ENCODE measurements at regions not wholly inside any gene's neighbourhood (a gene's known extent, or its start where the extent isn't known, plus 50 kb on each side); places are given as distances from the start of the nearest gene placed in this dataset.

- no peak for DNase-seq (ENCODE audit: low read depth)
- no peak overlapping the region for H3K4me3 ChIP-seq (ENCODE audit: low read length)
- TF ChIP-seq, protein P1, sequence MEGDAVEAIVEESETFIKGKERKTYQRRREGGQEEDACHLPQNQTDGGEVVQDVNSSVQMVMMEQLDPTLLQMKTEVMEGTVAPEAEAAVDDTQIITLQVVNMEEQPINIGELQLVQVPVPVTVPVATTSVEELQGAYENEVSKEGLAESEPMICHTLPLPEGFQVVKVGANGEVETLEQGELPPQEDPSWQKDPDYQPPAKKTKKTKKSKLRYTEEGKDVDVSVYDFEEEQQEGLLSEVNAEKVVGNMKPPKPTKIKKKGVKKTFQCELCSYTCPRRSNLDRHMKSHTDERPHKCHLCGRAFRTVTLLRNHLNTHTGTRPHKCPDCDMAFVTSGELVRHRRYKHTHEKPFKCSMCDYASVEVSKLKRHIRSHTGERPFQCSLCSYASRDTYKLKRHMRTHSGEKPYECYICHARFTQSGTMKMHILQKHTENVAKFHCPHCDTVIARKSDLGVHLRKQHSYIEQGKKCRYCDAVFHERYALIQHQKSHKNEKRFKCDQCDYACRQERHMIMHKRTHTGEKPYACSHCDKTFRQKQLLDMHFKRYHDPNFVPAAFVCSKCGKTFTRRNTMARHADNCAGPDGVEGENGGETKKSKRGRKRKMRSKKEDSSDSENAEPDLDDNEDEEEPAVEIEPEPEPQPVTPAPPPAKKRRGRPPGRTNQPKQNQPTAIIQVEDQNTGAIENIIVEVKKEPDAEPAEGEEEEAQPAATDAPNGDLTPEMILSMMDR (conservative IDR thresholded peaks at IDR 0.05; ENCODE audit: low read length): no peak
Measured at GRCh38 chr5:125497651-125498050, 751.2 kb upstream of the ZNF608 start.

DNA sequence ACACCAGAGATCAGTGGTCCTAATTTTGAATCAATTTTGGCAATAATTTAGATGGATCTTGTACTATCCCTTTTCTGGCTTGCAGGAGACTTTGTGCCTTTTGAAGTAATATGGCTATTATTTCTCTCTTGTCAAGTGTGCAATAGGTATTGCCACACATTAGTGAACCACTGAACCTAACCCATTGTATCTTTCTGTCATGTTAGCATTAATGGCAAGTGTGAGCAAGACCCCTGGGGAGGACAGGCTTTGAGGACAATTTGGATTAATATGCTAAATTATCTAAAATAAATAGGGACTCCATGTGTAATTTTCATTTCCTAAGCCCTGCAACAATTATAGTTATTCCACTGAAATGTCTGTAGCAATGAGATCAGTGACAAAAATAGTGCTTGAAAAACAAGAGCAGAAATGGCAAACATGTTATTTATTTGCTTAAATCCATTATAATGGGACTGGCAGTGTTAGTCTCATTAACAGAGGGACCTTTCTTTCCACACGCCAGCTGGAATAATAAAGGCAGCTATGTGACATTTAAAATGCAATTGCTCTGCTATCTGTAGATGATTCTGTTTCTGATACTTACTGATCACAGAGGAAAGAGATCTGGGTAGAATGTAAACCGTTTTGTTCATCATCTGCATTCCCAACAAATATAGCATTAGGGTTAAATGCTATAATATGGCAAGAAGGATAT is 753.3 kb upstream of the ZNF608 start:
- DNase-seq (ENCODE audit: low read depth): no peak
- H3K4me3 ChIP-seq (ENCODE audit: low read length): no peak overlapping the region
- TF ChIP-seq, protein P1 (conservative IDR thresholded peaks at IDR 0.05; ENCODE audit: low read length): no peak

DNA sequence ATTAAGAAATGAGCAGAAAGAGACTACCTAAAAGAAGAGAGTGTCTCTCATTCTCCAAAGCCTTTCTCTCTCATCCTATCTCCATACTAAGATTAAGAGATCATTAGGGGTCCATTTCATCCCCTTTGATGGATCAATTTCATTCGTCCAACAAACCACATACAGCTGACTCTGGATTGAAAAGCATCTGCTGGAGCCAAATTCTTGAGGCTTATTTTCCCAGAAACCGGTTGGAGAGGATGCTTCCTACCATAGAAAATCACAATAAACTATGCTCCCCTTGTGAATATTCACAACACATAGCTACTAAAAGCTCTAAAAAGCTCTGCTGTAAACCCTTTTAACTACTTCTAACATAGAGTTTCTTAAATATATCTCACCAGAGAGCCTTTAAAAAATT is 755.0 kb upstream of the ZNF608 start:
- no peak overlapping the region for H3K4me3 ChIP-seq (ENCODE audit: low read length)
- TF ChIP-seq, protein P1 (conservative IDR thresholded peaks at IDR 0.05; ENCODE audit: low read length): no peak
- peak; percentile 7 for DNase-seq (ENCODE audit: low read depth)

DNA sequence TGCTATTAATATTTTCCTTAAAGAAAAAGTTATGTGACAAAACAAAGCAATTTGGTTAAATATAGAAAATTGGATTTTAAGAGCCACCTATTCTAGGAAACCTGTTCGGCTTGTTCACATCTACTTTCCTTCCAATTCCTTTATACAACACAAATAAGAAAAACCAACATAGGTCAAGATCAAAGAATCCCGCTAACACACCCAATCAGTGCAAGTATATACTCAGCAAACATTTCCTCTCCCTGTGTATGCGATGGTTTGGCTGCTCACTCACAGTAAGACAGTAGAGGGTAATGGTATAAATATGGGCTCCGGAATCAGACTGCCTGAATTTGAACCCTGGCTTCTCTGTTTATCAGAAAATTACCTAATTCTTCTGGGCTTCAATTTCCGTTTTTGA is 757.5 kb upstream of the ZNF608 start:
- TF ChIP-seq, protein P1 (conservative IDR thresholded peaks at IDR 0.05; ENCODE audit: low read length): no peak

GRCh38 chr5:125505115-125505514 is 758.7 kb upstream of the ZNF608 start:
- no peak for DNase-seq (ENCODE audit: low read depth)
- TF ChIP-seq, protein P1 (conservative IDR thresholded peaks at IDR 0.05; ENCODE audit: low read length): no peak
- no peak overlapping the region for H3K4me3 ChIP-seq (ENCODE audit: low read length)

More for the DNA sequence above, 757.5 kb upstream of the ZNF608 start:
- DNase-seq (ENCODE audit: low read depth): no peak
- H3K4me3 ChIP-seq (ENCODE audit: low read length): no peak overlapping the region

DNA sequence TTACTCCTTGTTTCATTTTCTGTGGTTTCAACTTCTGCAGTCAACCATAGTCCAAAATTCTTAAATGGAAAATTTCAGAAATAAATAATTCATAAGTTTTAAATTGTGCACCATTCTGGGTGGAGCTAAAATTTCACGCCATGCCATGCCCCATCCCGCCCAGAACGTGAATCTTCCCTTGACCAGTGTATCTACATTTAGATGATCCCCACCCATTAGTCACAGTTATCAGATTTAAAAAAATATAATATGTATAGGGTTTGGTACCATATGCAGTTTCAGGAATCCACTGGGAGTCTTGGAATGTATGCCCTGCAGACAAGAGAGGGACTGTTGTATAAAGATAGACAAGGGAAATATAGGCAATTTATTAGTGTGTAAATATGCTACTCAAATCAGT is 759.7 kb upstream of the ZNF608 start:
- DNase-seq (ENCODE audit: low read depth): no peak
- TF ChIP-seq, protein P1 (conservative IDR thresholded peaks at IDR 0.05; ENCODE audit: low read length): no peak
- no peak overlapping the region for H3K4me3 ChIP-seq (ENCODE audit: low read length)

DNA sequence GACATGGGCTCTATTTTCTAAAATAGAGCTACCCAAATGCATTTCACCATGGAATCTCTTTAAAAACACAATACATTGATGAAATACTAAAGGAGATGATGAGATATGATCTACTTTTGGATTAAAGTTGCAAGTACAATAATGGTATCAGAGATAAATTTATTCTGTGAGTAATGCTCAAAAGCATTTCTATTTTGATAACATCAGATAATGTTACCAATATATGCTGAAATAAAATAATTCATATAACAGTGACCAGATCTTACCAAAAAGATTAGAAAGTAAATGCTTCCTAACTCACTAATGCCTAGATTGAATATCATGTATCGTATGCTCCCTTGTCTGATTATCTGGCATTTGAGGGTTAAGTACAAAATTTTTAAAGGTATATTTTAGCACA is 761.8 kb upstream of the ZNF608 start:
- DNase-seq (ENCODE audit: low read depth): no peak
- no peak overlapping the region for H3K4me3 ChIP-seq (ENCODE audit: low read length)
- TF ChIP-seq, protein P1 (conservative IDR thresholded peaks at IDR 0.05; ENCODE audit: low read length): no peak
